Natural killer cell (primary cell): ENCODE measurements at regions not wholly inside any gene's neighbourhood (a gene's known extent, or its start where the extent isn't known, plus 50 kb on each side); places are given as distances from the start of the nearest gene placed in this dataset.
A peak's percentile ranks its signal among the peaks of the same experiment; 100 is the strongest.

Experiments used
- ATAC-seq, 3 donors: fragments of 150-1000 bp in 2 of 3; fragments of 200-7000 bp in 1 of 3; cut with Tn5 transposase; 1 replicate in 1 of 3; 2 replicates in 2 of 3; pipeline ENCODE4 v1.10.0; 2021; ENCODE audit warnings: mild to moderate bottlenecking in 2 of 3, moderate library complexity in 2 of 3
- DNase-seq, 2 donors: peaks; one replicate each; pipeline versions ENCODE4 v3.0.0 to v3.0.0-alpha.2; 2013 to 2021; ENCODE audit warnings: mixed read lengths in 1 of 2
- H3K27ac ChIP-seq: one replicate; pipeline ENCODE4 v1.5.1; 2013; ENCODE audit warnings: mild to moderate bottlenecking, low read length
- H3K27me3 ChIP-seq: one replicate; pipeline ENCODE4 v1.6.1; 2013; ENCODE audit warnings: low read length; ENCODE audit not compliant: control insufficient read depth, insufficient read depth
- H3K36me3 ChIP-seq: one replicate; pipeline ENCODE4 v1.6.1; 2013; ENCODE audit warnings: low read length; ENCODE audit not compliant: control insufficient read depth, insufficient read depth
- H3K4me1 ChIP-seq: one replicate; pipeline ENCODE4 v1.6.1; 2013; ENCODE audit warnings: low read length; ENCODE audit not compliant: control insufficient read depth, insufficient read depth
- H3K4me3 ChIP-seq: one replicate; pipeline ENCODE4 v1.5.1; 2013; ENCODE audit warnings: low read length
- H3K9me3 ChIP-seq: one replicate; pipeline ENCODE4 v1.6.1; 2013; ENCODE audit warnings: low read length; ENCODE audit not compliant: control insufficient read depth, insufficient read depth
- H3K27ac Mint-ChIP-seq, 2 donors: one replicate each; pipeline ENCODE4 v1.8.0; 2022; ENCODE audit warnings: mild to moderate bottlenecking in 2 of 2, mixed read lengths in 2 of 2, moderate library complexity in 1 of 2
- H3K27me3 Mint-ChIP-seq, 2 donors: one replicate each; pipeline ENCODE4 v1.8.0; 2022; ENCODE audit warnings: low read depth in 2 of 2, mixed read lengths in 2 of 2
- H3K36me3 Mint-ChIP-seq: one replicate; pipeline ENCODE4 v1.8.0; 2022; ENCODE audit warnings: mixed read lengths
- H3K4me1 Mint-ChIP-seq, 2 donors: one replicate each; pipeline ENCODE4 v1.8.0; 2022; ENCODE audit warnings: mixed read lengths in 2 of 2
- H3K4me3 Mint-ChIP-seq: one replicate; pipeline ENCODE4 v1.8.0; 2022; ENCODE audit warnings: mild to moderate bottlenecking, moderate library complexity, mixed read lengths
- H3K9me3 Mint-ChIP-seq, 2 donors: one replicate each; pipeline ENCODE4 v1.8.0; 2022; ENCODE audit warnings: mixed read lengths in 2 of 2
- CTCF ChIP-seq: fragments of 200-600 bp; IDR thresholded peaks from one replicate; pipeline ENCODE4 v1.8.0; 2022; ENCODE audit warnings: antibody characterized with exemption
- WGBS: methylation state at CpG from one replicate; pipeline ENCODE4 v1.1.7; 2013; ENCODE audit warnings: missing lambda C conversion rate; ENCODE audit not compliant: insufficient coverage; 5-methylcytosine and 5-hydroxymethylcytosine counted together
- intact Hi-C: fragments of 100-400 bp; cut with micrococcal nuclease; formaldehyde crosslinking; loops from one replicate; pipeline ENCODE4 v1.14.2; 2022

DNA sequence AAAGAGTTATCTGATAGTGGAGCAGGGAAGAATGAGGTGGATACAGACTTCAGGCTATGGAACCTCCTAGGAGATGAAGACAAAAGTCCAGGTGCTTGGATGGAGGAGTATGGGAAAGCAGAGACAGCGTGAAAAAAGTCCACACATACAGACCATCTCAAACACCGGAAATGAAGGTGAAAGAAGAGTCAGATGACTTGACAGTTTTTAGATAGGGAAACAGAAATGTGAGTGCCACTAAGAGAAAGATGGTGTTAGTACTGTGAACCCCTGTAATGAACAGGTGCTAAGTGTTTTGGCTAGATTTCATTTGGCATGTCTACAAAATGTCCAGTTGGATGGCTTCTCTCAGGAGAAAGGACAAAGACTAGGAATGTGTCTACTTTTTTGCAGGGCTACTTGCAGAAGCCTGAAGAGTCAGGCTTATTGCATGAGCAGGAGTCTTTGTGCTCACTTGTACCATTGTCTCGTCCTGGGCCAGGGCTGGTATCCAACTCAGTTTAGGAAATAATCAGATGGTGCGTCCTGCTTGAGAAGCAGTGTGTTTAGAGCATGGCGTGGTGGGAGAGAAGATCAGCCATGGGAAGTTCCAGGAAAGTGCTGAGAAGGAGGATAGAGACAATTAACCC, 90.6 kb upstream of the STARD4 start:
- TF ChIP-seq CTCF, result no peak
- no peaks in the 10 kb centered on the region for H3K27me3 Mint-ChIP-seq
- DNase-seq (no peak), ATAC-seq (peak in 1 of 3 donors; percentile 29)
- no peaks in the 10 kb centered on the region for H3K36me3 ChIP-seq
- no peaks in the 10 kb centered on the region for H3K9me3 ChIP-seq
- H3K4me1 Mint-ChIP-seq, result peaks cover 0 to 6% of the 10 kb centered on the region in 2 donors
- H3K4me1 ChIP-seq, result no peaks in the 10 kb centered on the region
- no peak overlapping the region for H3K4me3 Mint-ChIP-seq
- H3K36me3 Mint-ChIP-seq, result no peaks in the 10 kb centered on the region
- no peaks in the 10 kb centered on the region for H3K9me3 Mint-ChIP-seq
- no peak overlapping the region for H3K4me3 ChIP-seq
- intact Hi-C loops, result no loop called here
- H3K27ac Mint-ChIP-seq, result no peak overlapping the region
- H3K27me3 ChIP-seq, result no peaks in the 10 kb centered on the region
- WGBS, result 82% methylated on average over 4 of the region's 5 CpGs
- H3K27ac ChIP-seq, result no peak overlapping the region

- H3K4me3 Mint-ChIP-seq, result no peak overlapping the region
- no peak overlapping the region for H3K27ac Mint-ChIP-seq
- no peaks in the 10 kb centered on the region for H3K9me3 Mint-ChIP-seq
- H3K36me3 ChIP-seq, result no peaks in the 10 kb centered on the region
- no peak overlapping the region for H3K27ac ChIP-seq
- peaks cover 8% of the 10 kb centered on the region for H3K9me3 ChIP-seq
- no peak for DNase-seq
- no peaks in the 10 kb centered on the region for H3K36me3 Mint-ChIP-seq
- intact Hi-C loops, result no loop called here
- H3K4me1 ChIP-seq, result no peaks in the 10 kb centered on the region
- H3K27me3 ChIP-seq, result no peaks in the 10 kb centered on the region
- no peak for TF ChIP-seq CTCF
- ATAC-seq, result no peak
- no peak overlapping the region for H3K4me3 ChIP-seq
- peaks cover 0 to 6% of the 10 kb centered on the region in 2 donors for H3K4me1 Mint-ChIP-seq
- H3K27me3 Mint-ChIP-seq, result no peaks in the 10 kb centered on the region
- WGBS, result 59% methylated on average over 2 of the region's 2 CpGs
Observed at GRCh38 chr5:111598996-111599395, 86.7 kb upstream of the STARD4 start.

DNA sequence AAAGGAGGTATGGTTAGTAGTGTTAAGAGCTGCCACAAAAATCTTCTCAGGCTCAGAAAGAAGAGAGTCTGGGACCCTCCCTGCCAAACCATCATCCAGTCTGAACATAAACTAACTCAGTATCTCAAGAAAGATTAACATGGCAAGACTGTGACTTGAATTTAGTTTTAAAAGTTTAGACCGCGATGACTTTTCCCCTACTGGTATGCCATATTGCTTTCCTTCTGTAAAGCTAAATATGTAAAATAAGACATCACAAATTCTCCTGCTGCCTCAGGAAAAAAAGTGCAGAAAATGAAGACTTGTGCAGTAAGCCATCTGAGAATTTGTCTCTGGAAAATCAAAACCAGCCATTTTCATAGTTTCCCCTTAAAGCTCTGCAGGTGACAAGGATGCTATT, 85.2 kb upstream of the STARD4 start:
- Histone ChIP-seq H3K4me3 (no peak overlapping the region), H3K27ac (no peak overlapping the region), H3K9me3 (peaks cover 8% of the 10 kb centered on the region), H3K36me3 (no peaks in the 10 kb centered on the region), H3K4me1 (no peaks in the 10 kb centered on the region), H3K27me3 (no peaks in the 10 kb centered on the region)
- 100% methylated on average over 2 of the region's 2 CpGs for WGBS
- no peak overlapping the region for H3K27ac Mint-ChIP-seq
- H3K4me3 Mint-ChIP-seq, result no peak overlapping the region
- DNase-seq (no peak), ATAC-seq (no peak)
- no peaks in the 10 kb centered on the region for H3K27me3 Mint-ChIP-seq
- no peaks in the 10 kb centered on the region for H3K36me3 Mint-ChIP-seq
- H3K4me1 Mint-ChIP-seq, result no peaks in the 10 kb centered on the region
- H3K9me3 Mint-ChIP-seq, result no peaks in the 10 kb centered on the region
- intact Hi-C loops, result no loop called here
- TF ChIP-seq CTCF, result no peak

- Histone ChIP-seq H3K4me3 (no peak overlapping the region), H3K9me3 (peaks cover 8% of the 10 kb centered on the region), H3K27me3 (no peaks in the 10 kb centered on the region), H3K4me1 (no peaks in the 10 kb centered on the region), H3K36me3 (no peaks in the 10 kb centered on the region), H3K27ac (no peak overlapping the region)
- TF ChIP-seq CTCF, result no peak
- DNase-seq, result no peak
- H3K9me3 Mint-ChIP-seq, result no peaks in the 10 kb centered on the region
- H3K27me3 Mint-ChIP-seq, result no peaks in the 10 kb centered on the region
- H3K4me3 Mint-ChIP-seq, result no peak overlapping the region
- no peaks in the 10 kb centered on the region for H3K4me1 Mint-ChIP-seq
- no peaks in the 10 kb centered on the region for H3K36me3 Mint-ChIP-seq
- H3K27ac Mint-ChIP-seq, result no peak overlapping the region
- 90% methylated on average over 5 of the region's 5 CpGs for WGBS
- ATAC-seq, result no peak
- intact Hi-C loops, result no loop called here
Observed at GRCh38 chr5:111596705-111597104, 84.4 kb upstream of the STARD4 start.
